CD14-positive monocyte (primary cell): ENCODE measurements at regions not wholly inside any gene's neighbourhood (a gene's known extent, or its start where the extent isn't known, plus 50 kb on each side); places are given as distances from the start of the nearest gene placed in this dataset.
"Not testable (repeated sequence)": the region's sequence is repeated elsewhere in the genome, so short reads cannot be mapped to it uniquely, and the experiment has no call there.

ENCODE experiments used
- DNase-seq, 3 donors: peaks; one replicate each; pipeline ENCODE4 v3.0.0-alpha.2; 2011 to 2022
- H2AFZ ChIP-seq: 2 replicates; pipeline ENCODE4 v1.6.0; 2012; ENCODE audit warnings: mild to moderate bottlenecking, low read depth, low read length, inconsistent platforms; ENCODE audit not compliant: insufficient read depth, poor library complexity, severe bottlenecking
- H3K27ac ChIP-seq, 2 donors: 1 replicate in 1 of 2; 2 replicates in 1 of 2; pipeline ENCODE4 v1.5.1; 2012 to 2013; ENCODE audit warnings: low read length in 2 of 2, control low read depth in 1 of 2, inconsistent platforms in 1 of 2, low read depth in 1 of 2, mild to moderate bottlenecking in 1 of 2
- H3K27me3 ChIP-seq, 2 donors: one replicate each; pipeline versions ENCODE4 v1.6.0 to v1.6.1; 2011 to 2013; ENCODE audit warnings: low read length in 2 of 2; ENCODE audit not compliant: control insufficient read depth in 2 of 2, insufficient read depth in 2 of 2
- H3K36me3 ChIP-seq, 2 donors: replicated peaks in 1 of 2; 1 replicate in 1 of 2; 2 replicates in 1 of 2; pipeline versions ENCODE4 v1.5.1 to v1.6.1; 2012 to 2013; ENCODE audit warnings: low read length in 2 of 2, control low read depth in 1 of 2, inconsistent platforms in 1 of 2, mild to moderate bottlenecking in 1 of 2; ENCODE audit not compliant: insufficient read depth in 2 of 2, control insufficient read depth in 1 of 2
- H3K4me1 ChIP-seq, 2 donors: 1 replicate in 1 of 2; 2 replicates in 1 of 2; pipeline versions ENCODE4 v1.5.1 to v1.6.1; 2012 to 2013; ENCODE audit warnings: low read length in 2 of 2, control low read depth in 1 of 2, inconsistent platforms in 1 of 2, mild to moderate bottlenecking in 1 of 2, moderate library complexity in 1 of 2; ENCODE audit not compliant: insufficient read depth in 2 of 2, control insufficient read depth in 1 of 2
- H3K4me2 ChIP-seq: replicated peaks from 2 replicates; pipeline ENCODE3; 2012; ENCODE audit warnings: low read length, moderate library complexity, mild to moderate bottlenecking; ENCODE audit not compliant: poor library complexity, severe bottlenecking; ENCODE audit errors: extremely low read depth
- H3K4me3 ChIP-seq, 3 experiments: fragments of 200-600 bp in 1 of 3; sonication (generic) in 1 of 3; replicated peaks in 1 of 3; 1 replicate in 2 of 3; 2 replicates in 1 of 3; pipeline ENCODE4 v1.5.1; 2011 to 2013; ENCODE audit warnings: low read length in 3 of 3, mild to moderate bottlenecking in 3 of 3, control low read depth in 2 of 3, low read depth in 2 of 3, inconsistent platforms in 1 of 3, moderate library complexity in 1 of 3
- H3K79me2 ChIP-seq: 2 replicates; pipeline ENCODE4 v1.6.0; 2012; ENCODE audit warnings: mild to moderate bottlenecking, control low read depth, inconsistent platforms, low read length, moderate library complexity; ENCODE audit not compliant: insufficient read depth
- H3K9ac ChIP-seq: 2 replicates; pipeline ENCODE4 v1.6.0; 2017; ENCODE audit warnings: low read length, mild to moderate bottlenecking; ENCODE audit not compliant: insufficient read depth, poor library complexity, severe bottlenecking
- H3K9me3 ChIP-seq, 2 donors: replicated peaks in 1 of 2; 1 replicate in 1 of 2; 2 replicates in 1 of 2; pipeline versions ENCODE4 v1.5.1 to v1.6.1; 2012 to 2013; ENCODE audit warnings: low read length in 2 of 2, control low read depth in 1 of 2; ENCODE audit not compliant: control insufficient read depth in 1 of 2, insufficient read depth in 1 of 2
- H4K20me1 ChIP-seq: 2 replicates; pipeline ENCODE4 v1.6.0; 2012; ENCODE audit warnings: mild to moderate bottlenecking, low read length, control low read depth, moderate library complexity; ENCODE audit not compliant: insufficient read depth
- H3K27ac Mint-ChIP-seq, 7 donors: one replicate each; pipeline ENCODE4 v1.8.0; 2020; ENCODE audit warnings: mild to moderate bottlenecking in 7 of 7, mixed read lengths in 7 of 7, moderate library complexity in 6 of 7, inconsistent platforms in 2 of 7
- H3K27me3 Mint-ChIP-seq, 3 donors: one replicate each; pipeline ENCODE4 v1.8.0; 2021 to 2022; ENCODE audit warnings: low read depth in 3 of 3, mild to moderate bottlenecking in 3 of 3, mixed read lengths in 3 of 3, moderate library complexity in 3 of 3, inconsistent platforms in 1 of 3
- H3K36me3 Mint-ChIP-seq, 2 donors: one replicate each; pipeline ENCODE4 v1.8.0; 2020; ENCODE audit warnings: mixed read lengths in 2 of 2, inconsistent platforms in 1 of 2, mild to moderate bottlenecking in 1 of 2
- H3K4me1 Mint-ChIP-seq: one replicate; pipeline ENCODE4 v1.8.0; 2020; ENCODE audit warnings: mild to moderate bottlenecking, mixed read lengths
- H3K4me3 Mint-ChIP-seq, 2 donors: one replicate each; pipeline ENCODE4 v1.8.0; 2020; ENCODE audit warnings: mild to moderate bottlenecking in 2 of 2, mixed read lengths in 2 of 2, moderate library complexity in 1 of 2
- H3K9me3 Mint-ChIP-seq, 7 donors: one replicate each; pipeline ENCODE4 v1.8.0; 2020 to 2022; ENCODE audit warnings: mixed read lengths in 7 of 7, mild to moderate bottlenecking in 6 of 7, moderate library complexity in 6 of 7, inconsistent platforms in 2 of 7
- WGBS: methylation state at CpG from one replicate; pipeline ENCODE4 v1.1.5; 2013; ENCODE audit warnings: missing lambda C conversion rate; ENCODE audit not compliant: insufficient coverage; 5-methylcytosine and 5-hydroxymethylcytosine counted together
- intact Hi-C, 2 donors: fragments of 100-400 bp; cut with micrococcal nuclease; formaldehyde crosslinking; loops; one replicate each; pipeline versions ENCODE4 v1.15.0 to v1.15.1; 2023
- TF ChIP-seq, protein P1 (sequence below): fragments of 200-600 bp; IDR thresholded peaks from one replicate; pipeline ENCODE4 v1.8.0; 2022; ENCODE audit warnings: antibody characterized with exemption, mild to moderate bottlenecking

DNA sequence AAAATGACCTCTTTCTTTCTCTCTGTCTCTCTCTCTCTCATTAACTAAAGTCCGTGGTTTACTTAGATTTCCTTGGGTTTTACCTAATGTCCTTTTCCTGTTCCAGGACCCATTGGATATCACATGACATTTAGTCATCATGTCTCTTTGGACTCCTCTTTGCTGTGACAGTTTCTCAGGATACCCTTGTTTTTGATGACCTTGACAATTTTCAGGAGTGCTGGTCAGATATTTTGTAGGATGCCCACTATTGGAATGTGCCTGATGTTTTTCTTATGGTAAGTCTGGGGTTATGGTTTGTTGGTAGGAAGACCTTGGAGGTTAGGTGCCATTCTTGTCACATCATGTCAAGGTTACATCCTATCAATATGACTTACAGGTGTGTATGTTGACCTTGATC is 199.2 kb upstream of the HTR1E start:
- no peaks in the 10 kb centered on the region for H3K27me3 ChIP-seq
- Mint-ChIP-seq H3K4me1 (no peaks in the 10 kb centered on the region), H3K27ac (no peak overlapping the region), H3K4me3 (no peak overlapping the region), H3K27me3 (no peaks in the 10 kb centered on the region), H3K9me3 (peaks cover 2 to 17% (median 9%) of the 10 kb centered on the region in 7 donors), H3K36me3 (no peaks in the 10 kb centered on the region)
- H3K36me3 ChIP-seq: no peaks in the 10 kb centered on the region
- H3K4me3 ChIP-seq: no peak overlapping the region
- no peaks in the 10 kb centered on the region for H3K79me2 ChIP-seq
- no peak overlapping the region for H3K27ac ChIP-seq
- H3K9me3 ChIP-seq: peaks cover 6 to 13% of the 10 kb centered on the region in 2 donors
- H2AFZ ChIP-seq: no peak overlapping the region
- TF ChIP-seq, protein P1, sequence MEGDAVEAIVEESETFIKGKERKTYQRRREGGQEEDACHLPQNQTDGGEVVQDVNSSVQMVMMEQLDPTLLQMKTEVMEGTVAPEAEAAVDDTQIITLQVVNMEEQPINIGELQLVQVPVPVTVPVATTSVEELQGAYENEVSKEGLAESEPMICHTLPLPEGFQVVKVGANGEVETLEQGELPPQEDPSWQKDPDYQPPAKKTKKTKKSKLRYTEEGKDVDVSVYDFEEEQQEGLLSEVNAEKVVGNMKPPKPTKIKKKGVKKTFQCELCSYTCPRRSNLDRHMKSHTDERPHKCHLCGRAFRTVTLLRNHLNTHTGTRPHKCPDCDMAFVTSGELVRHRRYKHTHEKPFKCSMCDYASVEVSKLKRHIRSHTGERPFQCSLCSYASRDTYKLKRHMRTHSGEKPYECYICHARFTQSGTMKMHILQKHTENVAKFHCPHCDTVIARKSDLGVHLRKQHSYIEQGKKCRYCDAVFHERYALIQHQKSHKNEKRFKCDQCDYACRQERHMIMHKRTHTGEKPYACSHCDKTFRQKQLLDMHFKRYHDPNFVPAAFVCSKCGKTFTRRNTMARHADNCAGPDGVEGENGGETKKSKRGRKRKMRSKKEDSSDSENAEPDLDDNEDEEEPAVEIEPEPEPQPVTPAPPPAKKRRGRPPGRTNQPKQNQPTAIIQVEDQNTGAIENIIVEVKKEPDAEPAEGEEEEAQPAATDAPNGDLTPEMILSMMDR: no peak
- no peak overlapping the region for H3K4me2 ChIP-seq
- no peak overlapping the region for H3K9ac ChIP-seq
- no peaks in the 10 kb centered on the region for H3K4me1 ChIP-seq
- no peak for DNase-seq
- 100% methylated on average over 1 of the region's 1 CpG for WGBS
- H4K20me1 ChIP-seq: no peaks in the 10 kb centered on the region
- intact Hi-C loops: no loop called here

DNA sequence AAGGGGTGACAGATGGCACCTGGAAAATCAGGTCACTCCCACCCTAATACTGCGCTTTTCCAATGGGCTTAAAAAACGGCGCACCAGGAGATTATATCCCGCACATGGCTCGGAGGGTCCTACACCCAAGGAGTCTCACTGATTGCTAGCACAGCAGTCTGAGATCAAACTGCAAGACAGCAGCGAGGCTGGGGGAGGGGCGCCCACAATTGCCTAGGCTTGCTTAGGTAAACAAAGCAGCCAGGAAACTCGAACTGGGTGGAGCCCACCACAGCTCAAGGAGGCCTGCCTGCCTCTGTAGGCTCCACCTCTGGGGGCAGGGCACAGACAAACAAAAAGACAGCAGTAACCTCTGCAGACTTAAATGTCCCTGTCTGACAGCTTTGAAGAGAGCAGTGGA is 205.7 kb upstream of the HTR1E start:
- H3K27me3 ChIP-seq, H3K4me1 ChIP-seq, H2AFZ ChIP-seq, H3K4me3 Mint-ChIP-seq, intact Hi-C loops, H3K79me2 ChIP-seq, H3K27ac ChIP-seq, DNase-seq, H3K4me2 ChIP-seq, H3K4me1 Mint-ChIP-seq, H4K20me1 ChIP-seq, H3K9ac ChIP-seq, H3K36me3 ChIP-seq, H3K27ac Mint-ChIP-seq, H3K36me3 Mint-ChIP-seq, H3K4me3 ChIP-seq, H3K27me3 Mint-ChIP-seq: not testable (repeated sequence)
- peaks cover 15 to 21% of the 10 kb centered on the region in 2 donors for H3K9me3 ChIP-seq
- H3K9me3 Mint-ChIP-seq: peaks cover 8 to 32% (median 20%) of the 10 kb centered on the region in 7 donors
- 80% methylated on average over 5 of the region's 8 CpGs for WGBS

GRCh38 chr6:86730772-86731171 is 206.6 kb upstream of the HTR1E start:
- H3K4me3 ChIP-seq, H3K27ac Mint-ChIP-seq, intact Hi-C loops, H3K4me3 Mint-ChIP-seq, H3K4me1 Mint-ChIP-seq, H2AFZ ChIP-seq, H3K36me3 Mint-ChIP-seq, H3K27me3 Mint-ChIP-seq, H3K36me3 ChIP-seq, H3K27me3 ChIP-seq, H3K4me2 ChIP-seq, H4K20me1 ChIP-seq, H3K4me1 ChIP-seq, H3K27ac ChIP-seq, DNase-seq, H3K9ac ChIP-seq, H3K79me2 ChIP-seq: not testable (repeated sequence)
- 80% methylated on average over 1 of the region's 4 CpGs for WGBS
- H3K9me3 Mint-ChIP-seq: peaks cover 10 to 34% (median 20%) of the 10 kb centered on the region in 7 donors
- H3K9me3 ChIP-seq: peaks cover 15 to 24% of the 10 kb centered on the region in 2 donors
